Activated T-helper 2 cell treated with anti-CD3 and anti-CD28 coated beads, Interferon-gamma antibody, Interleukin-2, Interleukin-4, amounts not matched to agents 10 μg/mL and 5 μg/mL and 100 μg/mL, durations not matched to agents 14 hours and 24 hours and 36 hours (primary cell): ENCODE measurements at regions not wholly inside any gene's neighbourhood (a gene's known extent, or its start where the extent isn't known, plus 50 kb on each side); places are given as distances from the start of the nearest gene placed in this dataset.

Experiments
- DNase-seq: peaks from one replicate; pipeline ENCODE4 v3.0.0; 2021; ENCODE audit warnings: low spot score
- H3K27ac Mint-ChIP-seq: one replicate; pipeline ENCODE4 v1.8.0; 2021; ENCODE audit warnings: mixed read lengths
- H3K27me3 Mint-ChIP-seq: one replicate; pipeline ENCODE4 v1.8.0; 2021; ENCODE audit warnings: low read depth, mixed read lengths
- H3K36me3 Mint-ChIP-seq: one replicate; pipeline ENCODE4 v1.8.0; 2021; ENCODE audit warnings: low read depth, mixed read lengths
- H3K4me1 Mint-ChIP-seq: one replicate; pipeline ENCODE4 v1.8.0; 2021; ENCODE audit warnings: low read depth, mixed read lengths
- H3K4me3 Mint-ChIP-seq: one replicate; pipeline ENCODE4 v1.8.0; 2021; ENCODE audit warnings: low read depth, mild to moderate bottlenecking, moderate library complexity, mixed read lengths
- H3K9me3 Mint-ChIP-seq: one replicate; pipeline ENCODE4 v1.8.0; 2021; ENCODE audit warnings: mixed read lengths
- intact Hi-C: fragments of 100-400 bp; cut with micrococcal nuclease; formaldehyde crosslinking; loops from one replicate; pipeline ENCODE4 v1.15.1; 2023

DNA sequence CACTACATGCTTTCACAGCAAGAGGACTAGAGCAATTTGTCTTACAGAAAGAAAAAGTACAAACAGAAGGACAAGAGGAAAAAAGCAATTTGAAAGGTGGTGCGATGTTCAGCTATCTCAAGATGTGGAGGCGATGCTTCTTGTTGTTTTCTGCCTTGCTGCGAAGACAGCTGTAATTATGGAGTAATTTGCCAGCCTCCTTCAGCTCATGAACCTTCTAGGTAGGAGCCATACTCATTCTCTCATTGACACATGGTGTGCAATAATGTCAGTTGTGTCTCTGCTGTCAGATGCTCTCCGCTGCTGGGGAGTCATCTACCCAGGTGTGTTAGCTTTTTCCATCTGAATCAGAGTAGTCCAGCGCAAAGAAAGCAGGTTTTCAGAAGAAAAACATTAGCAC is 424.5 kb downstream of the NR2F1-AS1 start:
- Mint-ChIP-seq H3K27me3 (no peaks in the 10 kb centered on the region), H3K27ac (no peak overlapping the region), H3K36me3 (no peaks in the 10 kb centered on the region), H3K4me1 (no peaks in the 10 kb centered on the region), H3K9me3 (no peaks in the 10 kb centered on the region), H3K4me3 (no peak overlapping the region)
- no peak for DNase-seq
- intact Hi-C loops = no loop called here

DNA sequence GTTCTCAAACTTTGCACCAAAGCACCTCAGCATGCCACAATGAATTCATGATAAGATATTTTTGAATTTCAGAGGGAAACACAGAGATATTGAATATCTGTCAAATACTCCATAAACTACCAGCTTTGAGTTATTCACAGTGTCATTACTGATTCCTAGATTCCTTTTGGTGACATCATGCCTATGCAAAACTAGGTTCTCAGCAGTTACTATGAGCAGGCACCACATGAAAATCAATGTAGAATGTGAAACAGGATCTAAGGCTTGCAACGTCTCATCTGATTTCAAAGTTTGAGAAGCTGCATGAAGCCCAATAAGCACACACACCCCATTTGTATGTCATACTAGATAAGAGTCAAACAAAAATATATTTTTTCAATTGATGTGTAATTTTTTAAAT is 426.5 kb downstream of the NR2F1-AS1 start:
- Mint-ChIP-seq H3K4me1 (no peaks in the 10 kb centered on the region), H3K36me3 (no peaks in the 10 kb centered on the region), H3K9me3 (no peaks in the 10 kb centered on the region), H3K27ac (no peak overlapping the region), H3K27me3 (no peaks in the 10 kb centered on the region), H3K4me3 (no peak overlapping the region)
- no peak for DNase-seq
- intact Hi-C loops = no loop called here

DNA sequence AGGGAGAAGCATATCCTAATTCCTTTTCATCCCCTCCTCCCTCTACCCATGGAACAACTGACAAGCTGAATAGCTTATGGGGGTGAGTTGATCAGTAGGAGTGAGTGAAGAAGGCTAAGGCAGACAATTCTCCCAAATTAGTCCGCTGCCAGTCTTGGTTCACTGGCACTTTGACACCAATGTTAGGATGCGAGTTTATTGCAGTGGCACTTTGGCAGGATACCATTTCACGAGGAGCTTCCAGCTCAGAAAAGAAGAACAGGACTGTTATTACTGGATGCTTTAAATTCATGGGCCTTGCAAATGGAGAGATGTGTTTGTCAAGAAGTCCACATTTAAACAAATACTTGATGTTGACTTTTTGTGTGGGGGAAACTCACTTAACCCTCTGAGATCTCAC is 427.6 kb downstream of the NR2F1-AS1 start:
- intact Hi-C loops = no loop called here
- no peak for DNase-seq
- H3K4me1 Mint-ChIP-seq = no peaks in the 10 kb centered on the region

GRCh38 chr5:93151896-93152295 is 429.1 kb downstream of the NR2F1-AS1 start:
- no peaks in the 10 kb centered on the region for H3K9me3 Mint-ChIP-seq
- intact Hi-C loops = no loop called here
- H3K36me3 Mint-ChIP-seq = no peaks in the 10 kb centered on the region
- H3K27me3 Mint-ChIP-seq = no peaks in the 10 kb centered on the region
- no peak for DNase-seq
- H3K4me3 Mint-ChIP-seq = no peak overlapping the region
- H3K27ac Mint-ChIP-seq = no peak overlapping the region
- H3K4me1 Mint-ChIP-seq = no peaks in the 10 kb centered on the region

More for the DNA sequence above, 427.6 kb downstream of the NR2F1-AS1 start:
- Mint-ChIP-seq H3K27ac (no peak overlapping the region), H3K27me3 (no peaks in the 10 kb centered on the region), H3K36me3 (no peaks in the 10 kb centered on the region), H3K9me3 (no peaks in the 10 kb centered on the region), H3K4me3 (no peak overlapping the region)

GRCh38 chr5:93151121-93151520 is 429.9 kb downstream of the NR2F1-AS1 start:
- Mint-ChIP-seq H3K27ac (no peak overlapping the region), H3K9me3 (no peaks in the 10 kb centered on the region), H3K27me3 (no peaks in the 10 kb centered on the region), H3K36me3 (no peaks in the 10 kb centered on the region), H3K4me1 (no peaks in the 10 kb centered on the region), H3K4me3 (no peak overlapping the region)
- intact Hi-C loops = no loop called here
- no peak for DNase-seq

DNA sequence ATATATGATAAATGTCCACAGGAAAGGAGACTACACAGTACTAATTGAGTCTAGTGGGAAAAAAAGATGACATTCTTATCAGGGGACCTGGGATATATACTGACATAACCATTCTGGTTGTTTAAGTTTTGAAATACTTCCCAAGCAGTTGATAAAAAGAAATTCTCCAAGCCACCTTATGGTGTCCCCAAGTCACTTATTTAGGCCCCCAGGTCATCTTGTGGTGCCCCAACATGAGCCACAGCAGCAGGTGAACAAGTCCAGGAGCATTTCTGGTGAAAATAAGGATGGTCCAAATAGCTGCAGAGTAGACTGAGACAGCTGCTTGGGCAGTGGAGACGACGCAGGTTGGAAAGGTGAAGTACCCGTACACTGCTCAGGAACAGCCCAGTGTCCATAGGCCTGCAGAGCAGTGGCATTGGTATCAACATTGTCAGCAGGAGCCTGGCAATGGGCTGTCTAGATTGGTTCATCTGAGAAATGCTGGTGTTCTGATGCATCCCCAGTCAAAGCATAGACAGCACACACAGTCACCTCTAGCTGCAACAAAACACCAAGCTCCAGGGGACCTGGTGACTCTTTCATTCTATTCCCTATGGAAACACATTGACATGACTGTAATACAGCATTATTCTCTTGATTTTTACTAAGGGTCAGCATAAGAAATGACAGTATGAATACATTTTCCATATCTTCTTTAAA is 430.6 kb downstream of the NR2F1-AS1 start:
- no peaks in the 10 kb centered on the region for H3K27me3 Mint-ChIP-seq
- no peak for DNase-seq
- H3K9me3 Mint-ChIP-seq = no peaks in the 10 kb centered on the region
- H3K27ac Mint-ChIP-seq = no peak overlapping the region
- intact Hi-C loops = no loop called here
- H3K4me3 Mint-ChIP-seq = no peak overlapping the region
- H3K36me3 Mint-ChIP-seq = no peaks in the 10 kb centered on the region
- no peaks in the 10 kb centered on the region for H3K4me1 Mint-ChIP-seq

DNA sequence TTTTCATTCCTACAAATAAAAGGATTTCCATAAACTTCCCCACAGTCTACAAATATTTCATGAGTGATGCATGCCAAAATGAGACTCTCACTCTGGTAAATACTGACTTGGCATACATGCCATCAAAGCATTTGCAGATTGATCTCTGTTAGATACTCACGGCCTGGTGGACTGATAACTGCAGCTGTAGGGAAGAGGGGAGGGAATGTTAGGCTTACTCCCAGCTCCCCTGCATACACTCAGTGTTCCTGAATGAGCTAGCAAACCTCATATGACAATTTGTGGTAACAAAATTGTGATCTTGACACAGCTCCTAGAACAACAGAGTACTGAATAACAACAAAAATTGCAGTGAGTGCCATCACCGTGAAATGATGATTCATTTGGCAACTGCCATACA is 435.3 kb downstream of the NR2F1-AS1 start:
- no peaks in the 10 kb centered on the region for H3K36me3 Mint-ChIP-seq
- no peak overlapping the region for H3K27ac Mint-ChIP-seq
- intact Hi-C loops = no loop called here
- no peaks in the 10 kb centered on the region for H3K9me3 Mint-ChIP-seq
- H3K27me3 Mint-ChIP-seq = no peaks in the 10 kb centered on the region
- no peak overlapping the region for H3K4me3 Mint-ChIP-seq
- H3K4me1 Mint-ChIP-seq = no peaks in the 10 kb centered on the region
- no peak for DNase-seq

DNA sequence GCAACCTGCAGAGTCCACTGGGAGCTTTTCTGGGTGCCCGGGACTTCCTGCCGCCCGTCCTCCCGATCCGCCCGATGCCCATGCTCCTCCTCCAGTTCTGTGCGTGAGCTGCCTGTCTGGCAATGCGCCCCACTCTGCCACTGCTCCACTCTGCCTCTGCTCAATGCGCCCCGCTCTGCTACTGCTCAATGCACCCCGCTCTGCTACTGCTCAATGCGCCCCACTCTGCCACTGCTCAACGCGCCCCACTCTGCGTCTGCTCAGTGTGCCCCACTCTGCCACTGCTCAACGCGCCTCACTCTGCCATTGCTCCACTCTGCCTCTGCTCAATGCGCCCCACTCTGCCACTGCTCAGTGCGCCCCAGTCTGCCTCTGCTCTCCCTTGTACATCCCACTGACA is 436.0 kb downstream of the NR2F1-AS1 start:
- H3K9me3 Mint-ChIP-seq = peaks cover 4% of the 10 kb centered on the region
- DNase-seq = no peak
- no peak overlapping the region for H3K27ac Mint-ChIP-seq
- no peaks in the 10 kb centered on the region for H3K4me1 Mint-ChIP-seq
- no peaks in the 10 kb centered on the region for H3K36me3 Mint-ChIP-seq
- no peaks in the 10 kb centered on the region for H3K27me3 Mint-ChIP-seq
- intact Hi-C loops = no loop called here
- no peak overlapping the region for H3K4me3 Mint-ChIP-seq

DNA sequence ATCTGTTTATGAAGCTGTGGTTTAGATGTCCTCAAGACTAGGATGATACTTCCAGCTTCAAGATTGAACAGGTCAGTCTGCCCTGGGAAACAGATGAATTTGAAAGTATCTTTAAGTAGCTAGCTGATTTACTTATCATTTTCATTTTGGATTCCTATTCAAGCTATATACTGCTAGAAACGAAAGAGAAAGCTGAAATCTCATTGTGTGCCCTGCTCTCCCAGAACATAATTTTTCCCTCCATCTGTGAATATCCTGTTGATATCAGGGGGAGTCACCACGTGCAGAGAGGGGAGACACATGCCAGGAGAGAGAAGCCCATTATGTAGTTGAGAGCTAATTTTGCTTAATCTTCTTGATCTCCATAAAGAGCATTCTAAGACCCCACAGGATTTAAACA is 439.1 kb downstream of the NR2F1-AS1 start:
- Mint-ChIP-seq H3K4me3 (no peak overlapping the region), H3K27me3 (no peaks in the 10 kb centered on the region), H3K9me3 (peaks cover 4% of the 10 kb centered on the region), H3K27ac (no peak overlapping the region), H3K4me1 (no peaks in the 10 kb centered on the region), H3K36me3 (no peaks in the 10 kb centered on the region)
- DNase-seq = no peak
- intact Hi-C loops = no loop called here

- Mint-ChIP-seq H3K9me3 (no peaks in the 10 kb centered on the region), H3K4me3 (no peak overlapping the region), H3K4me1 (no peaks in the 10 kb centered on the region), H3K27ac (no peak overlapping the region), H3K27me3 (no peaks in the 10 kb centered on the region), H3K36me3 (no peaks in the 10 kb centered on the region)
- intact Hi-C loops = no loop called here
- DNase-seq = no peak
These were observed 450.2 kb downstream of the NR2F1-AS1 start for GRCh38 chr5:93130624-93131490.

- no peaks in the 10 kb centered on the region for H3K9me3 Mint-ChIP-seq
- no peak overlapping the region for H3K4me3 Mint-ChIP-seq
- no peaks in the 10 kb centered on the region for H3K4me1 Mint-ChIP-seq
- no peak for DNase-seq
- no peaks in the 10 kb centered on the region for H3K27me3 Mint-ChIP-seq
- no peaks in the 10 kb centered on the region for H3K36me3 Mint-ChIP-seq
- intact Hi-C loops = no loop called here
- H3K27ac Mint-ChIP-seq = no peak overlapping the region
These were observed 454.4 kb downstream of the NR2F1-AS1 start for GRCh38 chr5:93126634-93127033.

DNA sequence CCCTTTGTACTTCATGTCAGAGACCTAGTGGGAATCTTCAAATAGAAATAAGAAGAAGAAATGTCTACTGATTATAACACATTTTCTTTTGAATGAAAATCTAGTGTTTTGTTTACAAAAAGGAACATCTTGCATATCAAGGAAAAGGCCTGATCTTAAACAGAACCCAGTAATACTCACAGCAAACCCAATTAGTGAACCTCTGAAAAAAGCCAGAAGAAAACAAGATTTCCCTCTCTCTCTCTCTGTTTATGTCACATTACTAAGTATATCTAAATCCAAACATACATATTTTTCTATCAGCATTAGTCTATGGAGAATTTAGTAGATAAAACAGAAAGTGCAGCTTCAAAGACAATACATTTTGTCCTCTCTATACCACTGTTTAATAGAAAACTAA is 457.9 kb downstream of the NR2F1-AS1 start:
- Mint-ChIP-seq H3K4me3 (no peak overlapping the region), H3K9me3 (no peaks in the 10 kb centered on the region), H3K27ac (no peak overlapping the region), H3K36me3 (no peaks in the 10 kb centered on the region), H3K4me1 (no peaks in the 10 kb centered on the region), H3K27me3 (no peaks in the 10 kb centered on the region)
- no peak for DNase-seq
- intact Hi-C loops = no loop called here

- Mint-ChIP-seq H3K4me3 (no peak overlapping the region), H3K9me3 (no peaks in the 10 kb centered on the region), H3K4me1 (no peaks in the 10 kb centered on the region), H3K27ac (no peak overlapping the region), H3K36me3 (no peaks in the 10 kb centered on the region), H3K27me3 (no peaks in the 10 kb centered on the region)
- intact Hi-C loops = no loop called here
- DNase-seq = no peak
These were observed 458.6 kb downstream of the NR2F1-AS1 start for GRCh38 chr5:93122446-93122845.
